PC-3 (cell line): ENCODE measurements at regions not wholly inside any gene's neighbourhood (a gene's known extent, or its start where the extent isn't known, plus 50 kb on each side); places are given as distances from the start of the nearest gene placed in this dataset.
"Not testable (repeated sequence)": the region's sequence is repeated elsewhere in the genome, so short reads cannot be mapped to it uniquely, and the experiment has no call there.

Experiments
- EZH2 ChIP-seq: fragments of 300-600 bp; sonication (generic); IDR thresholded peaks from one replicate; pipeline ENCODE4 v1.6.1; 2017; ENCODE audit warnings: antibody characterized with exemption, mild to moderate bottlenecking, low read length; ENCODE audit not compliant: unreplicated experiment
- EZH2phosphoT487 ChIP-seq: fragments of 300-600 bp; sonication (generic); IDR thresholded peaks from 2 replicates; pipeline ENCODE4 v1.6.1; 2018; ENCODE audit warnings: mild to moderate bottlenecking, antibody characterized with exemption, low read length, borderline replicate concordance
- TF ChIP-seq, protein P1 (sequence below): fragments of 300-600 bp; sonication (generic); conservative IDR thresholded peaks from 2 replicates; pipeline ENCODE4 v1.5.1; 2017; ENCODE audit warnings: antibody characterized with exemption, low read depth, mild to moderate bottlenecking, low read length

- TF ChIP-seq EZH2phosphoT487, EZH2: not testable (repeated sequence)
- TF ChIP-seq, protein P1, sequence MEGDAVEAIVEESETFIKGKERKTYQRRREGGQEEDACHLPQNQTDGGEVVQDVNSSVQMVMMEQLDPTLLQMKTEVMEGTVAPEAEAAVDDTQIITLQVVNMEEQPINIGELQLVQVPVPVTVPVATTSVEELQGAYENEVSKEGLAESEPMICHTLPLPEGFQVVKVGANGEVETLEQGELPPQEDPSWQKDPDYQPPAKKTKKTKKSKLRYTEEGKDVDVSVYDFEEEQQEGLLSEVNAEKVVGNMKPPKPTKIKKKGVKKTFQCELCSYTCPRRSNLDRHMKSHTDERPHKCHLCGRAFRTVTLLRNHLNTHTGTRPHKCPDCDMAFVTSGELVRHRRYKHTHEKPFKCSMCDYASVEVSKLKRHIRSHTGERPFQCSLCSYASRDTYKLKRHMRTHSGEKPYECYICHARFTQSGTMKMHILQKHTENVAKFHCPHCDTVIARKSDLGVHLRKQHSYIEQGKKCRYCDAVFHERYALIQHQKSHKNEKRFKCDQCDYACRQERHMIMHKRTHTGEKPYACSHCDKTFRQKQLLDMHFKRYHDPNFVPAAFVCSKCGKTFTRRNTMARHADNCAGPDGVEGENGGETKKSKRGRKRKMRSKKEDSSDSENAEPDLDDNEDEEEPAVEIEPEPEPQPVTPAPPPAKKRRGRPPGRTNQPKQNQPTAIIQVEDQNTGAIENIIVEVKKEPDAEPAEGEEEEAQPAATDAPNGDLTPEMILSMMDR = not testable (repeated sequence)
Observed at GRCh38 chr6:40867527-40867926, 171.5 kb downstream of the UNC5CL start.
